Tongue (tissue), 1 donor: ENCODE measurements at regions not wholly inside any gene's neighbourhood (a gene's known extent, or its start where the extent isn't known, plus 50 kb on each side); places are given as distances from the start of the nearest gene placed in this dataset.
A peak's percentile ranks its signal among the peaks of the same experiment; 100 is the strongest.
"Not testable (repeated sequence)": the region's sequence is repeated elsewhere in the genome, so short reads cannot be mapped to it uniquely, and the experiment has no call there.

Experiments used
- DNase-seq: peaks from one replicate; pipeline ENCODE4 v3.0.0-alpha.2; 2015

- no peak for DNase-seq
Observed at GRCh38 chr2:192500550-192501200, 305.9 kb upstream of the TMEFF2 start.

- DNase-seq, result no peak
Observed at GRCh38 chr2:192499476-192499875, 304.7 kb upstream of the TMEFF2 start.

GRCh38 chr2:192498747-192499146, 304.0 kb upstream of the TMEFF2 start:
- DNase-seq, result no peak

GRCh38 chr2:192488158-192488557, 293.4 kb upstream of the TMEFF2 start:
- DNase-seq, result not testable (repeated sequence)

- no peak for DNase-seq
Observed at GRCh38 chr2:192487636-192488035, 292.9 kb upstream of the TMEFF2 start.

DNA sequence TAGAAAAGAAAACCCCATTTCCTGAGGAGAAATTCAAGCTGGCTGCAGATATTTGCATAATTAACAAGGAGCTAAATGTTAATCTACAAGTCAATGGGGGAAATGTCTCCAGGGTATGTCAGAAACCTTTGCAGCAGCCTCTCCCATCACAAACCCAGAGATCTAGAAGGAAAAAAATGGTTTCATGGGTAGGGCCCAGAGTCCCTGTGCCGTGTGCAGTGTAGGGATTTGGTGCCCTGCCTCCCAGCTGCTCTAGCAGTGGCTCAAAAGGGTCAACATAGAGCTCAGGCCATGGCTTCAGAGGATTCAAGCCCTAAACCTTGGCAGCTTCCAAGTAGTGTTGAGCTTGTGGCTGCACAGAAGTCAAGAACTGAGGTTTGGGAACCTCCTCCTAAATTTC, 290.2 kb upstream of the TMEFF2 start:
- no peak for DNase-seq

DNA sequence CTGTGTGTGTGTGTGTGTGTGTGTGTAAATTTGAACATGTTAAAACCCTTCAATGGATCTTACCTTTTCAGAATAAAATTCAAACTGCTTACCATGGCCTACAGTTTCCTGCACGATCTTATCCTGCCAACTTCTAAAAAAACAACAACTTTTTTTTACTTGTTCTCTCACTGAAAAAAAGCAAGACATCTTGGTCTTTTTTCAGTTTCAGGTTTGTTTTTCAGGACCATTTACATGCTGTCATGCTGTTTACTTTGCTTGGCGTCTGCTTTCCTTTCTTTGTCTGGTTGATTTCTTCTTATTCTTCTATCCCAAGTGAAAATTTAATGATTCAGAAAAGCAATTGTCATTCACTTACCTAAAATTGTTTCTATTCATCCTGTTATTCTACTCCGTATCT, 286.3 kb upstream of the TMEFF2 start:
- no peak for DNase-seq

DNA sequence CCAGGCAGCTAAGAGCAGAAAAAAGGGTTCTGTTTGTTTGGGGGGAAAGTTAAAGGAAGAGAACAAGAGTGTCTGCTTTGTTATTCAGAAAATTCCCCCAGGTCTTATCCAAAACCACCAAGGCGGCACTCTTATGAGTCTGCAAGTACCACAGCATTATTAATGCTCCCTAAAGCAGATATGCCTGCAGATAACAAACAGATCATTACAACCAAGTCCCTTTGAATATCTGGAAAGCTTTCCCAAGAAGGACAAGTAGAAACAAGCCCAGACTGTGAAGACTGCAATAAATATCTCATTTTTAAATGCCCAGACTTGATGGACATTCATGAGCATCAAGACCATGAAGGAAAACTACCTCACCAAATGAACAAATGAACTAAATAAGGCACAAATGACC, 278.6 kb upstream of the TMEFF2 start:
- DNase-seq, result no peak

- DNase-seq, result no peak
Observed at GRCh38 chr2:192471982-192472381, 277.2 kb upstream of the TMEFF2 start.

DNA sequence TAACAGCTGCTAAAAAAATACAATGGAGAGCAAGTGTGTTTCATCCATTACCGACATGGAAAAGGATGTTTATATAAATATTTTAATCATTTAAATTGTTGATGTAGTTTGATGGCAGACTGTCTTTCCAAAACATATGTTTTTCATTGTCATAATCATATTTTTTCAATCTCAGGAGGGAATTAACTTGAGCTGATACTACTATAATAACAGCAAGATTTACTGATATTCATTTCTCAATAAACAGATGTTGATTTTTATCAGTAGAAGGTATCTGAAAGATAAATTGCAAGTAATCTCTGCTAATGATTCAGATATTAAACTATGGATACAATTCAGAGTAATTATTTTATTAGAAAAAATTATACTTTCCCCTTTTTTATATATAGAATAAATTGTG, 274.9 kb upstream of the TMEFF2 start:
- DNase-seq, result no peak

DNA sequence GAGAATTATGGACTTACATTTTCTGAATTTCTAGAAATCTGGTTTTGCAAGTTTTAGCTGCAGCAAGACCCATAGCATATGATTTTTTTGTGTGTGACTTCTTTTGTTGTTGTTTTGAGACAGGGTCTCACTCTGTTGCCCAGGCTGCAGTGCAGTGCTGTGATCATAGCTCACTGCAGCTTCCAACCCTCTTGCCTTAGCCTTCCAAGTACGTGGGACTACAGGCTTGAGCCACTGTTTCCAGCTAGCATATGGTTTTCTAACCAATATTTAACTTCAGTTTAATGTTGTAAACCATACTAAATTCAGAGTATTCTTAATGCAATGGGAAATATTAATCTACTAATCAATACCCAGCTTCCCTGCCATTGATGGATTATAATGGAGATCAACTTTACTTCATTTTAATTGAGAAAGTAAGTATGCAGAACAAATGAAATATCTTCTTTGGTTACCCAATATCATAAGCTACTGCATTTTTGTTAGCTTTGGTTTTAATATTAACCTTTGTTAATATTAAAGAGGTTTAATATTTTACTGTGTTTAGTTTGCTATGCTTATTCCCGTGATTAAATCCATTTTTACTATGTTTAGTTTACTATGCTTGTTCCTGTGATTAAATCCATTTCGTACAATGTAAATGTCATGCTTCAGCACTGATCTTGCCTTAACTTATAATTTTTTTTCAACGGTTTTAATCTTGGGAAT, 273.4 kb upstream of the TMEFF2 start:
- DNase-seq, result no peak

DNA sequence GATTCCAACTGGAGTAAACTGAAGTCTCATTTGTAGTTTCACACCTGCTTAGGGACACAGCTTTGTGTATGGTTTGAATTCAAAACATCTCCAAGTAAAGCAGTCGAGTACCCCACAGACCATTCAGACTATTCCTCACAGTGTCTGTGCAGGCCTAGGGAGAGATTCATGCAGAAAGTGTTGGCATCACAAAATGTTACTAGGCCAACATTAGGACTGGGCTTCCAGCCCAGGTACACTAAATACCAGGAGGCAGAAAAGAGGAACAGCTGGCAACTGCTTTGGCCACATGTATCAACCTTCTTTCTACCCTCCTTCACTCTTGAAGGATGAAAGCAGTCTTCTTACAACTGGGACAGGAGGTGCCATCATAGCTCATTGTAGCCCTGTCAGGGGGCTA, 270.4 kb upstream of the TMEFF2 start:
- DNase-seq, result no peak

DNA sequence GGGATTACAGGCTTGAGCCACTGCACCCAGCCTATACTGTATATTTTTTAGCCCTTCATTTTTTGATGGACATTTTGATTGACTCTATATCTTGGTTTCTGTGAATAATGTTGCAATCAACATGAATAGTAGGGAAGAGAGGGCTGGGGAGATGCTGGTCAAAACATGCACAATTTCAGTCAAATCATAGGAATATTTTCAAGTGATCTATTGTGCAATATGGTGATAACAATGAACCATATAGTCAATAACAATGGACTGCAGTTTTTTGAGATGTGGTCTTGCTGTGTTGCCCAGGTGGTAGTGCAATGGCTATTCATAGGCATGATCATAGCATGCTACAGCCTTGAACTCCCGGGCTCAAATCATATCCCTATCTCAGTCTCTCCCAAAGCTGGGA, 264.7 kb upstream of the TMEFF2 start:
- no peak for DNase-seq

DNA sequence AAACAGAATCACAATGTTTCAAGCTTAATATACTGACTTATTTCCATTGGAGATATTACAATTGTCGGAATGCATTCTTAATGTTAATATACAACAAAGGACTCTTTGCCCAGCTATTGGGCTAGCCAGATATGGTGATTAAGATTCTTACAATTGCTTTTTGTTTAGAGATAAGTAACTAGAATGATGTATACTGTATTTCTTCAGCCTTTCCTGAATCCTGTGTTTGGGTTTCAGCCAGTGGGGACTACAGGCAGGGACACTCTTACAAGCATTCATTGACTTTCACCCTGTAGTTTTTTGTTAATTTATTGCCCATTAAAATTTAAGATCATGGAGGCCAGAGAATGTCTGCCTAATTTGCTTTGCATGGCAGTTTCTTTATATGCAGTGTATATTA, 254.1 kb upstream of the TMEFF2 start:
- no peak for DNase-seq

- no peak for DNase-seq
Observed at GRCh38 chr2:192444286-192444838, 249.6 kb upstream of the TMEFF2 start.

DNA sequence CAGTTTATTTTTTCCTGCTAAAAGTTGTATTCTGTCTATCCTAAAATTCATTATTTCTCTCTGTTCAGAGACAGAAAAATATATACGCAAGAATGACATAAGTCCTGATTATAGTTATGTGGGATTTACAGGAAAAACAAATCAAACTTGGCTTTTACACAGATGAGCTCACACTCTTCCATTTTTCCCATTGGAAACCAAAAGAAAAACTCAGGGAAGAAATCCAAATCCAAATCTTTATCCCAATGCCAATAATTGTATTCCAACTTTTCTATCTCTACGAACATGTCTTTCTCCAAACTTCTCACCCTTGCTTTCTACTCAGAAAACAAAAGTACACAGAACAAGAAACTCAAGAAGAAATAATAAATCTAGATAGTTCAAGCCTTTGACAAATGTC, 249.1 kb upstream of the TMEFF2 start:
- peak; percentile 11 for DNase-seq

DNA sequence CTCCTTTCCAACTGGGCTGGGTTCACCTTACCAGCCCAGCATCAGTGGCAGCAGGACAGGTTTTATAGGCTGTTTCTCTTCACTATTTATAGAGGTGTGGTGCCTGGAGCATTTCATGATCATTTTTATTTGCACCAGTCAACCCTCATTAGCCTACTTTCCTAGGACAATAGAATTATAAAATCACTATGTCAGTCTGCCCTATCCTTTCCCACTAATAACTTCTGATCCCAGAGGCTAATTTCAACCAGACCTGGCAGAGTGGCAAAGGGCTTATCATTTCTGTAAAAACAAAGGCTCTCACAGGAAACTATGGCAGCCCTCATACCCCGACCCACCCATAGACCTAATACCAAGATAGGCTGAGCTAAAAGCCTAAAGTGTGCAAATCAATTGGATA, 243.5 kb upstream of the TMEFF2 start:
- DNase-seq, result no peak

GRCh38 chr2:192437653-192438052, 242.9 kb upstream of the TMEFF2 start:
- DNase-seq, result no peak

GRCh38 chr2:192424243-192424642, 229.5 kb upstream of the TMEFF2 start:
- no peak for DNase-seq

DNA sequence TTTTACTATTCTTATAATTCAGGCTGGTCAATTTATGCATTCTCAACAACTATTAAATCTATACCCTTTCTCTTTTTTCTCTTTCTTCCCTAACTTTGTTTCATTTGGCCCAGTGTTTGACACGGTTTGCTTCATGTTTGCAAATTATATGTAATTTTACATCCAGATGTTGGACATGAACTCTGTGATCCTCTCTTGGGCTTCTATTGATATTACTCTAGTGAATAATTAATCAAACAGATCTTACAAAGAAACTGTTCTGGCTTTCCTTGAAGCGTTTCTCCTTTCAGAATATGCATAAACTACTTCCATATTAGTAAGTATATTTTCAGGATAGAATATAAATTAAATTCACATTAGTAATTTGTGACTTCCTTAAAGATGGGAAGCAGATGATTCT, 225.1 kb upstream of the TMEFF2 start:
- peak; percentile 15 for DNase-seq

DNA sequence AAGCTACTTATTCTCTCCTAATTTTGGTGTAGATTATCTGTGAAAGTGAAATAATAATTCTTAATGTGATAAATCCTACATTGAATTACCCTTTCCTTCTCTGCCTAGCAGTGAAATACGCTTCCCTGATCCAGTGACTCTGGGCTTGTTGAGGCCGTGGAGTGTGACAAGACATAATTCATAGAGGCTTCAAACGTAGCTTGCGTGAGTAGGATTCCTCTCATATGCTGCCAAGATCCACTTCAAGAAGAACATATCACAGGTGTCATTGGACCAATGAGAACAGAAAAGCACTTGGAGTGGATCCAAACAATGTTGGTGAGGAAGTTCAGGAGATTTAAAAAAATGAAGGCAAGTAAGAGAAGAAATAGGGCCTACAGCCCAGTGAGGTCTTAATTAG, 221.3 kb upstream of the TMEFF2 start:
- peak; percentile 21 for DNase-seq

GRCh38 chr2:192414794-192415193, 220.1 kb upstream of the TMEFF2 start:
- DNase-seq, result no peak

- no peak for DNase-seq
Observed at GRCh38 chr2:192413812-192414681, 219.3 kb upstream of the TMEFF2 start.
